ENCODE measurements at regions not wholly inside any gene's neighbourhood (a gene's known extent, or its start where the extent isn't known, plus 50 kb on each side); places are given as distances from the start of the nearest gene placed in this dataset.

GRCh38 chr10:30782537-30783461 lies 153.2 kb upstream of the LYZL2 start:
- DNase-seq, result no peak
- no peaks in the 10 kb centered on the region for H3K36me3 ChIP-seq
- intact Hi-C loops (cut with DNase I; ENCODE audit: low total_unique reads), result loop anchor here (5.0 to 10.0 kb wide), 2 partner anchors 252 to 535 kb away; partner anchors contain the start of genes ZEB1 and ZNF438
- no peaks in the 10 kb centered on the region for H3K27me3 ChIP-seq
- H3K4me1 ChIP-seq, result no peaks in the 10 kb centered on the region
- no peak overlapping the region for H3K4me3 ChIP-seq
- H3K9me3 ChIP-seq, result no peaks in the 10 kb centered on the region
- TF ChIP-seq CTCF (IDR thresholded peaks at IDR 0.05), result no peak
- TF ChIP-seq POLR2A (IDR thresholded peaks at IDR 0.05), result no peak
- peak overlapping the region; percentile 96 to 97 for H3K27ac ChIP-seq

- Histone ChIP-seq H3K4me1 (no peaks in the 10 kb centered on the region), H3K9me3 (no peaks in the 10 kb centered on the region), H3K27ac (peak overlapping the region; percentile 96 to 97), H3K4me3 (no peak overlapping the region), H3K36me3 (no peaks in the 10 kb centered on the region), H3K27me3 (no peaks in the 10 kb centered on the region)
- DNase-seq, result no peak
- TF ChIP-seq POLR2A (IDR thresholded peaks at IDR 0.05) (no peak), CTCF (IDR thresholded peaks at IDR 0.05) (no peak)
- intact Hi-C loops (cut with DNase I; ENCODE audit: low total_unique reads), result loop anchor here (5.0 to 10.0 kb wide), 2 partner anchors 253 to 535 kb away; partner anchors contain the start of genes ZEB1 and ZNF438
Observed at GRCh38 chr10:30782157-30782536, 152.6 kb upstream of the LYZL2 start.

- H3K27ac ChIP-seq, result peak overlapping the region; percentile 10 to 96
- H3K4me1 ChIP-seq, result no peaks in the 10 kb centered on the region
- TF ChIP-seq POLR2A (IDR thresholded peaks at IDR 0.05) (no peak), CTCF (IDR thresholded peaks at IDR 0.05) (no peak)
- intact Hi-C loops (cut with DNase I; ENCODE audit: low total_unique reads), result loop anchor here (5.0 to 10.0 kb wide), 2 partner anchors 253 to 536 kb away; partner anchors contain the start of genes ZEB1 and ZNF438
- no peak for DNase-seq
- H3K27me3 ChIP-seq, result no peaks in the 10 kb centered on the region
- no peaks in the 10 kb centered on the region for H3K36me3 ChIP-seq
- H3K9me3 ChIP-seq, result no peaks in the 10 kb centered on the region
- H3K4me3 ChIP-seq, result no peak overlapping the region
Observed at GRCh38 chr10:30781670-30782121, 152.1 kb upstream of the LYZL2 start.

GRCh38 chr10:30778769-30779168 lies 149.2 kb upstream of the LYZL2 start:
- no peaks in the 10 kb centered on the region for H3K36me3 ChIP-seq
- no peak overlapping the region for H3K27ac ChIP-seq
- no peaks in the 10 kb centered on the region for H3K27me3 ChIP-seq
- H3K4me3 ChIP-seq, result no peak overlapping the region
- H3K9me3 ChIP-seq, result no peaks in the 10 kb centered on the region
- intact Hi-C loops (cut with DNase I; ENCODE audit: low total_unique reads), result no loop called here
- H3K4me1 ChIP-seq, result no peaks in the 10 kb centered on the region
- TF ChIP-seq CTCF (IDR thresholded peaks at IDR 0.05) (no peak), POLR2A (IDR thresholded peaks at IDR 0.05) (no peak)
- DNase-seq, result no peak

Measured in uterus (tissue), 3 donors.